GM23338 (cell line): ENCODE measurements at regions not wholly inside any gene's neighbourhood (a gene's known extent, or its start where the extent isn't known, plus 50 kb on each side); places are given as distances from the start of the nearest gene placed in this dataset.

ENCODE experiments used
- ATAC-seq: fragments of 200-7000 bp; cut with Tn5 transposase; 3 replicates; pipeline ENCODE4 v1.9.1; 2020
- DNase-seq: peaks from one replicate; pipeline ENCODE4 v3.0.0-alpha.2; 2015; ENCODE audit warnings: low spot score
- H2AFZ ChIP-seq: fragments of 200-600 bp; sonication (generic); 2 replicates; pipeline ENCODE4 v1.8.0; 2016; ENCODE audit warnings: antibody characterized with exemption, mild to moderate bottlenecking, moderate library complexity
- H3F3A ChIP-seq: fragments of 200-600 bp; sonication (generic); replicated peaks from 2 replicates; pipeline ENCODE4 v1.8.0; 2017; ENCODE audit warnings: antibody characterized with exemption, mixed run types, low read depth
- H3K27ac ChIP-seq: fragments of 200-600 bp; sonication (generic); 2 replicates; pipeline ENCODE4 v1.6.1; 2016; ENCODE audit warnings: low read depth
- H3K27me3 ChIP-seq: fragments of 200-600 bp; sonication (generic); 2 replicates; pipeline ENCODE4 v1.8.0; 2016; ENCODE audit warnings: mild to moderate bottlenecking, mixed run types, moderate library complexity; ENCODE audit not compliant: insufficient read depth
- H3K36me3 ChIP-seq: fragments of 200-600 bp; sonication (generic); 2 replicates; pipeline ENCODE4 v1.8.0; 2016; ENCODE audit warnings: mild to moderate bottlenecking; ENCODE audit not compliant: insufficient read depth
- H3K4me1 ChIP-seq: fragments of 200-600 bp; sonication (generic); 2 replicates; pipeline ENCODE4 v1.8.0; 2016; ENCODE audit warnings: mild to moderate bottlenecking, moderate library complexity; ENCODE audit not compliant: insufficient read depth
- H3K4me2 ChIP-seq: fragments of 200-600 bp; sonication (generic); 2 replicates; pipeline ENCODE4 v1.7.1; 2017; ENCODE audit warnings: mixed run types
- H3K4me3 ChIP-seq: fragments of 200-600 bp; sonication (generic); 2 replicates; pipeline ENCODE4 v1.6.1; 2016; ENCODE audit warnings: mixed run types
- H3K79me2 ChIP-seq: fragments of 200-600 bp; sonication (generic); replicated peaks from 2 replicates; pipeline ENCODE4 v1.8.0; 2017; ENCODE audit warnings: mild to moderate bottlenecking; ENCODE audit not compliant: insufficient read depth
- H3K9me2 ChIP-seq: fragments of 200-600 bp; sonication (generic); 2 replicates; pipeline ENCODE4 v1.8.0; 2017; ENCODE audit not compliant: insufficient read depth
- H4K20me1 ChIP-seq: fragments of 200-600 bp; sonication (generic); replicated peaks from 2 replicates; pipeline ENCODE4 v1.8.0; 2017; ENCODE audit warnings: mild to moderate bottlenecking; ENCODE audit not compliant: insufficient read depth
- H3K27ac Mint-ChIP-seq: 2 replicates; pipeline ENCODE4 v1.8.0; 2020; ENCODE audit warnings: inconsistent platforms, mild to moderate bottlenecking, moderate library complexity, mixed read lengths
- H3K27me3 Mint-ChIP-seq: 3 replicates; pipeline ENCODE4 v1.8.0; 2022; ENCODE audit warnings: low read depth, mild to moderate bottlenecking, moderate library complexity, mixed read lengths, inconsistent platforms; ENCODE audit not compliant: insufficient read depth, poor library complexity
- H3K36me3 Mint-ChIP-seq: 3 replicates; pipeline ENCODE4 v1.8.0; 2021; ENCODE audit warnings: low read depth, mild to moderate bottlenecking, inconsistent platforms, moderate library complexity, mixed read lengths
- H3K4me1 Mint-ChIP-seq: 3 replicates; pipeline ENCODE4 v1.8.0; 2020; ENCODE audit warnings: mild to moderate bottlenecking, inconsistent platforms, mixed read lengths
- H3K4me3 Mint-ChIP-seq: 3 replicates; pipeline ENCODE4 v1.8.0; 2021; ENCODE audit warnings: moderate library complexity, mild to moderate bottlenecking, inconsistent platforms, mixed read lengths
- H3K9me3 Mint-ChIP-seq: 3 replicates; pipeline ENCODE4 v1.8.0; 2020; ENCODE audit warnings: moderate library complexity, mild to moderate bottlenecking, inconsistent platforms, mixed read lengths
- EZH2phosphoT487 ChIP-seq: fragments of 200-600 bp; sonication (generic); IDR thresholded peaks from one replicate; pipeline ENCODE4 v1.8.1; 2018; ENCODE audit warnings: antibody characterized with exemption; ENCODE audit not compliant: unreplicated experiment
- NANOG ChIP-seq: IDR thresholded peaks from 2 replicates; pipeline ENCODE4 v1.6.1; 2016; ENCODE audit warnings: antibody characterized with exemption, borderline replicate concordance
- TF ChIP-seq, protein P1 (sequence below): IDR thresholded peaks from 2 replicates; pipeline ENCODE4 v1.6.1; 2016; ENCODE audit warnings: antibody characterized with exemption
- TF ChIP-seq, protein P2 (sequence below): IDR thresholded peaks from one replicate; pipeline ENCODE4 v1.6.1; 2018; ENCODE audit warnings: antibody characterized with exemption; ENCODE audit not compliant: unreplicated experiment
- TF ChIP-seq, protein P3 (sequence below): fragments of 250-450 bp; sonication (Bioruptor Pico); IDR thresholded peaks from 2 replicates; pipeline ENCODE4 v1.5.0; 2020; ENCODE audit warnings: mild to moderate bottlenecking, moderate library complexity
- TF ChIP-seq, protein P4 (sequence below), 2 experiments: fragments of 200-600 bp in 1 of 2; sonication (generic) in 1 of 2; conservative IDR thresholded peaks; 2 replicates each; pipeline versions ENCODE4 v1.5.1 to v1.6.1; 2016 to 2017; ENCODE audit warnings: antibody characterized with exemption in 2 of 2, low read depth in 2 of 2, mild to moderate bottlenecking in 2 of 2, moderate library complexity in 1 of 2

GRCh38 chr16:86071611-86072240 lies 172.8 kb downstream of the IRF8 start:
- no peaks in the 10 kb centered on the region for H3K79me2 ChIP-seq
- no peaks in the 10 kb centered on the region for H3K36me3 ChIP-seq
- ATAC-seq (no peak), DNase-seq (no peak)
- H3K27me3 ChIP-seq, result no peaks in the 10 kb centered on the region
- Mint-ChIP-seq H3K4me3 (no peak overlapping the region), H3K27me3 (peaks cover 15% of the 10 kb centered on the region), H3K9me3 (no peaks in the 10 kb centered on the region), H3K27ac (no peak overlapping the region; the same call in 1 of the 2 replicates), H3K4me1 (peaks cover 22% of the 10 kb centered on the region), H3K36me3 (no peaks in the 10 kb centered on the region)
- no peak overlapping the region for H3K4me3 ChIP-seq
- no peaks in the 10 kb centered on the region for H3F3A ChIP-seq
- no peaks in the 10 kb centered on the region for H4K20me1 ChIP-seq
- no peak overlapping the region for H2AFZ ChIP-seq
- no peak overlapping the region for H3K27ac ChIP-seq
- no peaks in the 10 kb centered on the region for H3K4me1 ChIP-seq
- no peaks in the 10 kb centered on the region for H3K9me2 ChIP-seq
- TF ChIP-seq, protein P1, sequence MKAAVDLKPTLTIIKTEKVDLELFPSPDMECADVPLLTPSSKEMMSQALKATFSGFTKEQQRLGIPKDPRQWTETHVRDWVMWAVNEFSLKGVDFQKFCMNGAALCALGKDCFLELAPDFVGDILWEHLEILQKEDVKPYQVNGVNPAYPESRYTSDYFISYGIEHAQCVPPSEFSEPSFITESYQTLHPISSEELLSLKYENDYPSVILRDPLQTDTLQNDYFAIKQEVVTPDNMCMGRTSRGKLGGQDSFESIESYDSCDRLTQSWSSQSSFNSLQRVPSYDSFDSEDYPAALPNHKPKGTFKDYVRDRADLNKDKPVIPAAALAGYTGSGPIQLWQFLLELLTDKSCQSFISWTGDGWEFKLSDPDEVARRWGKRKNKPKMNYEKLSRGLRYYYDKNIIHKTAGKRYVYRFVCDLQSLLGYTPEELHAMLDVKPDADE, result no peak
- TF ChIP-seq, protein P2, sequence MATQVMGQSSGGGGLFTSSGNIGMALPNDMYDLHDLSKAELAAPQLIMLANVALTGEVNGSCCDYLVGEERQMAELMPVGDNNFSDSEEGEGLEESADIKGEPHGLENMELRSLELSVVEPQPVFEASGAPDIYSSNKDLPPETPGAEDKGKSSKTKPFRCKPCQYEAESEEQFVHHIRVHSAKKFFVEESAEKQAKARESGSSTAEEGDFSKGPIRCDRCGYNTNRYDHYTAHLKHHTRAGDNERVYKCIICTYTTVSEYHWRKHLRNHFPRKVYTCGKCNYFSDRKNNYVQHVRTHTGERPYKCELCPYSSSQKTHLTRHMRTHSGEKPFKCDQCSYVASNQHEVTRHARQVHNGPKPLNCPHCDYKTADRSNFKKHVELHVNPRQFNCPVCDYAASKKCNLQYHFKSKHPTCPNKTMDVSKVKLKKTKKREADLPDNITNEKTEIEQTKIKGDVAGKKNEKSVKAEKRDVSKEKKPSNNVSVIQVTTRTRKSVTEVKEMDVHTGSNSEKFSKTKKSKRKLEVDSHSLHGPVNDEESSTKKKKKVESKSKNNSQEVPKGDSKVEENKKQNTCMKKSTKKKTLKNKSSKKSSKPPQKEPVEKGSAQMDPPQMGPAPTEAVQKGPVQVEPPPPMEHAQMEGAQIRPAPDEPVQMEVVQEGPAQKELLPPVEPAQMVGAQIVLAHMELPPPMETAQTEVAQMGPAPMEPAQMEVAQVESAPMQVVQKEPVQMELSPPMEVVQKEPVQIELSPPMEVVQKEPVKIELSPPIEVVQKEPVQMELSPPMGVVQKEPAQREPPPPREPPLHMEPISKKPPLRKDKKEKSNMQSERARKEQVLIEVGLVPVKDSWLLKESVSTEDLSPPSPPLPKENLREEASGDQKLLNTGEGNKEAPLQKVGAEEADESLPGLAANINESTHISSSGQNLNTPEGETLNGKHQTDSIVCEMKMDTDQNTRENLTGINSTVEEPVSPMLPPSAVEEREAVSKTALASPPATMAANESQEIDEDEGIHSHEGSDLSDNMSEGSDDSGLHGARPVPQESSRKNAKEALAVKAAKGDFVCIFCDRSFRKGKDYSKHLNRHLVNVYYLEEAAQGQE, result no peak
- TF ChIP-seq EZH2phosphoT487 (no peak), NANOG (no peak)
- TF ChIP-seq, protein P3, sequence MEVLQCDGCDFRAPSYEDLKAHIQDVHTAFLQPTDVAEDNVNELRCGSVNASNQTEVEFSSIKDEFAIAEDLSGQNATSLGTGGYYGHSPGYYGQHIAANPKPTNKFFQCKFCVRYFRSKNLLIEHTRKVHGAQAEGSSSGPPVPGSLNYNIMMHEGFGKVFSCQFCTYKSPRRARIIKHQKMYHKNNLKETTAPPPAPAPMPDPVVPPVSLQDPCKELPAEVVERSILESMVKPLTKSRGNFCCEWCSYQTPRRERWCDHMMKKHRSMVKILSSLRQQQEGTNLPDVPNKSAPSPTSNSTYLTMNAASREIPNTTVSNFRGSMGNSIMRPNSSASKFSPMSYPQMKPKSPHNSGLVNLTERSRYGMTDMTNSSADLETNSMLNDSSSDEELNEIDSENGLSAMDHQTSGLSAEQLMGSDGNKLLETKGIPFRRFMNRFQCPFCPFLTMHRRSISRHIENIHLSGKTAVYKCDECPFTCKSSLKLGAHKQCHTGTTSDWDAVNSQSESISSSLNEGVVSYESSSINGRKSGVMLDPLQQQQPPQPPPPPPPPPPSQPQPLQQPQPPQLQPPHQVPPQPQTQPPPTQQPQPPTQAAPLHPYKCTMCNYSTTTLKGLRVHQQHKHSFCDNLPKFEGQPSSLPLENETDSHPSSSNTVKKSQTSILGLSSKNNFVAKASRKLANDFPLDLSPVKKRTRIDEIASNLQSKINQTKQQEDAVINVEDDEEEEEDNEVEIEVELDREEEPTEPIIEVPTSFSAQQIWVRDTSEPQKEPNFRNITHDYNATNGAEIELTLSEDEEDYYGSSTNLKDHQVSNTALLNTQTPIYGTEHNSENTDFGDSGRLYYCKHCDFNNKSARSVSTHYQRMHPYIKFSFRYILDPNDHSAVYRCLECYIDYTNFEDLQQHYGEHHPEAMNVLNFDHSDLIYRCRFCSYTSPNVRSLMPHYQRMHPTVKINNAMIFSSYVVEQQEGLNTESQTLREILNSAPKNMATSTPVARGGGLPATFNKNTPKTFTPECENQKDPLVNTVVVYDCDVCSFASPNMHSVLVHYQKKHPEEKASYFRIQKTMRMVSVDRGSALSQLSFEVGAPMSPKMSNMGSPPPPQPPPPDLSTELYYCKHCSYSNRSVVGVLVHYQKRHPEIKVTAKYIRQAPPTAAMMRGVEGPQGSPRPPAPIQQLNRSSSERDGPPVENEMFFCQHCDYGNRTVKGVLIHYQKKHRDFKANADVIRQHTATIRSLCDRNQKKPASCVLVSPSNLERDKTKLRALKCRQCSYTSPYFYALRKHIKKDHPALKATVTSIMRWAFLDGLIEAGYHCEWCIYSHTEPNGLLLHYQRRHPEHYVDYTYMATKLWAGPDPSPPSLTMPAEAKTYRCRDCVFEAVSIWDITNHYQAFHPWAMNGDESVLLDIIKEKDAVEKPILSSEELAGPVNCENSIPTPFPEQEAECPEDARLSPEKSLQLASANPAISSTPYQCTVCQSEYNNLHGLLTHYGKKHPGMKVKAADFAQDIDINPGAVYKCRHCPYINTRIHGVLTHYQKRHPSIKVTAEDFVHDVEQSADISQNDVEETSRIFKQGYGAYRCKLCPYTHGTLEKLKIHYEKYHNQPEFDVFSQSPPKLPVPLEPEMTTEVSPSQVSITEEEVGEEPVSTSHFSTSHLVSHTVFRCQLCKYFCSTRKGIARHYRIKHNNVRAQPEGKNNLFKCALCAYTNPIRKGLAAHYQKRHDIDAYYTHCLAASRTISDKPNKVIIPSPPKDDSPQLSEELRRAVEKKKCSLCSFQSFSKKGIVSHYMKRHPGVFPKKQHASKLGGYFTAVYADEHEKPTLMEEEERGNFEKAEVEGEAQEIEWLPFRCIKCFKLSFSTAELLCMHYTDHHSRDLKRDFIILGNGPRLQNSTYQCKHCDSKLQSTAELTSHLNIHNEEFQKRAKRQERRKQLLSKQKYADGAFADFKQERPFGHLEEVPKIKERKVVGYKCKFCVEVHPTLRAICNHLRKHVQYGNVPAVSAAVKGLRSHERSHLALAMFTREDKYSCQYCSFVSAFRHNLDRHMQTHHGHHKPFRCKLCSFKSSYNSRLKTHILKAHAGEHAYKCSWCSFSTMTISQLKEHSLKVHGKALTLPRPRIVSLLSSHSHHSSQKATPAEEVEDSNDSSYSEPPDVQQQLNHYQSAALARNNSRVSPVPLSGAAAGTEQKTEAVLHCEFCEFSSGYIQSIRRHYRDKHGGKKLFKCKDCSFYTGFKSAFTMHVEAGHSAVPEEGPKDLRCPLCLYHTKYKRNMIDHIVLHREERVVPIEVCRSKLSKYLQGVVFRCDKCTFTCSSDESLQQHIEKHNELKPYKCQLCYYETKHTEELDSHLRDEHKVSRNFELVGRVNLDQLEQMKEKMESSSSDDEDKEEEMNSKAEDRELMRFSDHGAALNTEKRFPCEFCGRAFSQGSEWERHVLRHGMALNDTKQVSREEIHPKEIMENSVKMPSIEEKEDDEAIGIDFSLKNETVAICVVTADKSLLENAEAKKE (CRISPR knock-in tag), result no peak
- TF ChIP-seq, protein P4, sequence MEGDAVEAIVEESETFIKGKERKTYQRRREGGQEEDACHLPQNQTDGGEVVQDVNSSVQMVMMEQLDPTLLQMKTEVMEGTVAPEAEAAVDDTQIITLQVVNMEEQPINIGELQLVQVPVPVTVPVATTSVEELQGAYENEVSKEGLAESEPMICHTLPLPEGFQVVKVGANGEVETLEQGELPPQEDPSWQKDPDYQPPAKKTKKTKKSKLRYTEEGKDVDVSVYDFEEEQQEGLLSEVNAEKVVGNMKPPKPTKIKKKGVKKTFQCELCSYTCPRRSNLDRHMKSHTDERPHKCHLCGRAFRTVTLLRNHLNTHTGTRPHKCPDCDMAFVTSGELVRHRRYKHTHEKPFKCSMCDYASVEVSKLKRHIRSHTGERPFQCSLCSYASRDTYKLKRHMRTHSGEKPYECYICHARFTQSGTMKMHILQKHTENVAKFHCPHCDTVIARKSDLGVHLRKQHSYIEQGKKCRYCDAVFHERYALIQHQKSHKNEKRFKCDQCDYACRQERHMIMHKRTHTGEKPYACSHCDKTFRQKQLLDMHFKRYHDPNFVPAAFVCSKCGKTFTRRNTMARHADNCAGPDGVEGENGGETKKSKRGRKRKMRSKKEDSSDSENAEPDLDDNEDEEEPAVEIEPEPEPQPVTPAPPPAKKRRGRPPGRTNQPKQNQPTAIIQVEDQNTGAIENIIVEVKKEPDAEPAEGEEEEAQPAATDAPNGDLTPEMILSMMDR (conservative IDR thresholded peaks at IDR 0.05; ENCODE audit: low read depth in 2 of 2), result no peak
- H3K4me2 ChIP-seq, result no peak overlapping the region
